ENCODE measurements at regions not wholly inside any gene's neighbourhood (a gene's known extent, or its start where the extent isn't known, plus 50 kb on each side); places are given as distances from the start of the nearest gene placed in this dataset.

- TF ChIP-seq CTCF (IDR thresholded peaks at IDR 0.05) = no peak
- TF ChIP-seq POLR2A (IDR thresholded peaks at IDR 0.05) = no peak
These were observed 491.0 kb upstream of the CLINT1 start for GRCh38 chr5:158349987-158350386.
